MCF 10A (cell line): ENCODE measurements at regions not wholly inside any gene's neighbourhood (a gene's known extent, or its start where the extent isn't known, plus 50 kb on each side); places are given as distances from the start of the nearest gene placed in this dataset.

Experiments used
- BruUV-seq: library from RNA; stranded (reverse); fragments of 400-500 nt; replicated peaks from 2 replicates; lab custom pipeline; 2021; lab: Mats Ljungman, UMichigan
- CTCF ChIA-PET: fragments of 300-600 bp; sonication (Branson Sonifier 250); formaldehyde crosslinking; extraction: SDS; loops from one replicate; lab custom pipeline; 2021; ENCODE audit warnings: antibody characterized with exemption, inconsistent platforms; lab: Yijun Ruan, JAX
- POLR2A ChIA-PET: fragments of 300-600, 350-650 bp; sonication (Branson Sonifier 250); formaldehyde crosslinking; extraction: SDS; loops from one replicate; lab custom pipeline; 2020; ENCODE audit warnings: antibody characterized with exemption, inconsistent platforms; lab: Yijun Ruan, JAX
- DNase-seq: peaks from one replicate; pipeline ENCODE4 v3.0.0-alpha.2; 2018; ENCODE audit not compliant: unreplicated experiment
- H3K27ac Mint-ChIP-seq: one replicate; pipeline ENCODE4 v1.8.0; 2022; ENCODE audit warnings: mild to moderate bottlenecking, low read depth, mixed read lengths; ENCODE audit not compliant: unreplicated experiment
- H3K27me3 Mint-ChIP-seq: one replicate; pipeline ENCODE4 v1.8.0; 2022; ENCODE audit warnings: mixed read lengths; ENCODE audit not compliant: insufficient read depth, unreplicated experiment
- H3K36me3 Mint-ChIP-seq: one replicate; pipeline ENCODE4 v1.8.0; 2022; ENCODE audit warnings: mild to moderate bottlenecking, moderate library complexity, mixed read lengths; ENCODE audit not compliant: insufficient read depth, unreplicated experiment
- H3K4me1 Mint-ChIP-seq: one replicate; pipeline ENCODE4 v1.8.0; 2022; ENCODE audit warnings: mixed read lengths; ENCODE audit not compliant: insufficient read depth, unreplicated experiment
- H3K4me3 Mint-ChIP-seq: one replicate; pipeline ENCODE4 v1.8.0; 2022; ENCODE audit warnings: mild to moderate bottlenecking, moderate library complexity, mixed read lengths; ENCODE audit not compliant: unreplicated experiment
- H3K9me3 Mint-ChIP-seq: one replicate; pipeline ENCODE4 v1.8.0; 2022; ENCODE audit warnings: mixed read lengths; ENCODE audit not compliant: unreplicated experiment
- CTCF ChIP-seq: fragments of 200-600 bp; IDR thresholded peaks from one replicate; pipeline ENCODE4 v1.8.0; 2022; ENCODE audit warnings: antibody characterized with exemption, mild to moderate bottlenecking; ENCODE audit not compliant: unreplicated experiment
- intact Hi-C: fragments of 100-400 bp; cut with micrococcal nuclease; formaldehyde crosslinking; loops from 2 replicates; pipeline ENCODE4 v1.14.1; 2022

GRCh38 chr2:58604096-58604495, 363.0 kb upstream of the FANCL start:
- no peaks in the 10 kb centered on the region for H3K36me3 Mint-ChIP-seq
- no peak overlapping the region for H3K4me3 Mint-ChIP-seq
- POLR2A ChIA-PET, result interaction anchor here (0.8 to 1.8 kb wide), 3 partner anchors 13 to 30 kb away, joined by 3 to 12 read pairs (median 4); no protein-coding TSS in a partner anchor
- H3K27ac Mint-ChIP-seq, result no peak overlapping the region
- peaks cover 38% of the 10 kb centered on the region for H3K4me1 Mint-ChIP-seq
- no peaks in the 10 kb centered on the region for H3K27me3 Mint-ChIP-seq
- intact Hi-C loops, result no loop called here
- no TSS peak for BruUV-seq
- H3K9me3 Mint-ChIP-seq, result no peaks in the 10 kb centered on the region
- CTCF ChIA-PET, result interaction anchor here (0.6 to 1.5 kb wide), 3 partner anchors 33 to 52 kb away, joined by 3 to 4 read pairs (median 3); no protein-coding TSS in a partner anchor
- no peak for DNase-seq
- TF ChIP-seq CTCF, result no peak

GRCh38 chr2:58601017-58601416, 359.9 kb upstream of the FANCL start:
- DNase-seq, result peak; percentile 60
- POLR2A ChIA-PET, result no interaction called here
- H3K4me1 Mint-ChIP-seq, result peaks cover 16% of the 10 kb centered on the region
- H3K27me3 Mint-ChIP-seq, result no peaks in the 10 kb centered on the region
- no peak overlapping the region for H3K27ac Mint-ChIP-seq
- no TSS peak for BruUV-seq
- CTCF ChIA-PET, result interaction anchor here (0.7 kb wide), 1 partner anchor 61 kb away, joined by 3 read pairs; no protein-coding TSS in a partner anchor
- no peak overlapping the region for H3K4me3 Mint-ChIP-seq
- H3K9me3 Mint-ChIP-seq, result no peaks in the 10 kb centered on the region
- no peak for TF ChIP-seq CTCF
- H3K36me3 Mint-ChIP-seq, result no peaks in the 10 kb centered on the region
- intact Hi-C loops, result no loop called here

DNA sequence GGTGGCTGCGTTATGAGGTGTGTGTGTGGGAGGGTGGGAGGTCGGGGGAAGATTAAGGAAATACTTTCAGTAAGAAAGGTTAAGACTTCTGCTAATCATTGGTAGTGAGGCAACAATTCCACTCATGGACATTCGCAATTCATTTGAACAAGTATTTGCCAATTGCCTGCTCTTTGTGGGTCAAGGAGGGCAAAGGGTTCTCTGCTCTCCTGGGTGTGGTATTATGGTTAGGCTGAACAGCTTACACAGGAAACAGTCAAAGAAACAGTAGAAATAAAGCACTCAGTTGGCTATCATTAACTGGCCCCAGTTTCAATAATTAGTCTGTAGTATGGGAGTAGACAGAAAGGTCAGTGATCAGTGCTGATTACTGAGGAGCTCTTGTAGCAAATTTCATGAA, 357.0 kb upstream of the FANCL start:
- CTCF ChIA-PET, result interaction anchor here (0.6 to 0.7 kb wide), 3 partner anchors 17 to 1962 kb away, joined by 3 to 6 read pairs (median 3); no protein-coding TSS in a partner anchor
- no peak overlapping the region for H3K4me3 Mint-ChIP-seq
- POLR2A ChIA-PET, result no interaction called here
- intact Hi-C loops, result no loop called here
- H3K4me1 Mint-ChIP-seq, result peaks cover 6% of the 10 kb centered on the region
- no peak for TF ChIP-seq CTCF
- no peaks in the 10 kb centered on the region for H3K36me3 Mint-ChIP-seq
- no peaks in the 10 kb centered on the region for H3K9me3 Mint-ChIP-seq
- no peak for DNase-seq
- H3K27me3 Mint-ChIP-seq, result no peaks in the 10 kb centered on the region
- H3K27ac Mint-ChIP-seq, result no peak overlapping the region
- BruUV-seq, result no TSS peak

DNA sequence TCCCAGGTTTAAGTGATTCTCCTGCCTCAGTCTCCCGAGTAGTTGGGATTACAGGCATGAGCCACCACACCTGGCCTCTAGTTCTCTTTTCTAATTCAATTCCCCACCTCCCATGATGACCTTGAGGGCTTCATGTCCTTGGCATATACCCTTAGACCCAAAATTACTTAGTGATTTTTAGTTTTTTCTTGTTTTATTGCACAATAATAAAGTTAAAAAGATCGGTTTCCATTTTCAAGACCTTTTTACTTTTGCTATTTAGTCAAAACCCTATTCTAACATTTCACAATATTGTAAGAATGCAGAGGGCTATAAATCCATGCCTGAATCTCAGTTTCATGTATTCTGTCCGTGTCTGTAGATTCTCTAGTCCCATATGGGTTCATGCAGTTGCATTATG, 354.6 kb upstream of the FANCL start:
- Mint-ChIP-seq H3K27ac (no peak overlapping the region), H3K4me3 (no peak overlapping the region), H3K27me3 (no peaks in the 10 kb centered on the region), H3K4me1 (peaks cover 2% of the 10 kb centered on the region), H3K9me3 (no peaks in the 10 kb centered on the region), H3K36me3 (no peaks in the 10 kb centered on the region)
- intact Hi-C loops, result no loop called here
- CTCF ChIA-PET, result interaction anchor here (0.6 to 2.2 kb wide), 4 partner anchors 11 to 81 kb away, joined by 3 to 4 read pairs (median 3); no protein-coding TSS in a partner anchor
- POLR2A ChIA-PET, result no interaction called here
- DNase-seq, result no peak
- TF ChIP-seq CTCF, result no peak
- no TSS peak for BruUV-seq
